Neuronal stem cell (in vitro differentiated cells): ENCODE measurements at regions not wholly inside any gene's neighbourhood (a gene's known extent, or its start where the extent isn't known, plus 50 kb on each side); places are given as distances from the start of the nearest gene placed in this dataset.

Source experiments
- DNase-seq: peaks from one replicate; pipeline ENCODE4 v3.0.0-alpha.2; 2013; ENCODE audit warnings: low spot score
- H2AFZ ChIP-seq: one replicate; pipeline ENCODE4 v1.6.1; 2013; ENCODE audit warnings: mild to moderate bottlenecking, low read length, inconsistent platforms
- H2AK5ac ChIP-seq: 2 replicates; pipeline ENCODE4 v1.6.1; 2013; ENCODE audit warnings: low read depth, mild to moderate bottlenecking, inconsistent platforms, low read length, moderate library complexity, mixed read lengths
- H2BK120ac ChIP-seq: 2 replicates; pipeline ENCODE4 v1.6.1; 2013; ENCODE audit warnings: low read depth, mild to moderate bottlenecking, inconsistent platforms, low read length, moderate library complexity, mixed read lengths
- H2BK12ac ChIP-seq: one replicate; pipeline ENCODE4 v1.6.1; 2013; ENCODE audit warnings: low read length, inconsistent platforms
- H2BK15ac ChIP-seq: 2 replicates; pipeline ENCODE4 v1.6.1; 2013; ENCODE audit warnings: mild to moderate bottlenecking, low read length, inconsistent platforms, mixed read lengths
- H2BK5ac ChIP-seq: one replicate; pipeline ENCODE4 v1.6.1; 2013; ENCODE audit warnings: inconsistent platforms, mild to moderate bottlenecking, low read length, moderate library complexity
- H3K14ac ChIP-seq: one replicate; pipeline ENCODE4 v1.6.1; 2013; ENCODE audit warnings: low read length, inconsistent platforms
- H3K18ac ChIP-seq: 2 replicates; pipeline ENCODE4 v1.6.1; 2013; ENCODE audit warnings: low read length, inconsistent platforms
- H3K23ac ChIP-seq: 2 replicates; pipeline ENCODE4 v1.6.1; 2013; ENCODE audit warnings: low read depth, mild to moderate bottlenecking, mixed read lengths, low read length, inconsistent platforms; ENCODE audit not compliant: poor library complexity
- H3K27ac ChIP-seq: replicated peaks from 3 replicates; pipeline ENCODE4 v1.5.1; 2013; ENCODE audit warnings: low read length, inconsistent platforms
- H3K27me3 ChIP-seq, 3 experiments: 2 replicates each; pipeline ENCODE4 v1.6.1; 2013; ENCODE audit warnings: low read length in 3 of 3, mild to moderate bottlenecking in 2 of 3, inconsistent platforms in 1 of 3, low read depth in 1 of 3, mixed read lengths in 1 of 3, moderate library complexity in 1 of 3; ENCODE audit not compliant: control insufficient read depth in 3 of 3, insufficient read depth in 3 of 3
- H3K36me3 ChIP-seq, 2 donors: replicated peaks in 1 of 2; 2 replicates each; pipeline ENCODE4 v1.6.1; 2013; ENCODE audit warnings: low read length in 2 of 2; ENCODE audit not compliant: control insufficient read depth in 2 of 2, insufficient read depth in 2 of 2
- H3K4ac ChIP-seq: 2 replicates; pipeline ENCODE4 v1.6.1; 2013; ENCODE audit warnings: inconsistent platforms, mild to moderate bottlenecking, low read length, moderate library complexity
- H3K4me1 ChIP-seq, 2 donors: 1 replicate in 1 of 2; 2 replicates in 1 of 2; pipeline ENCODE4 v1.6.1; 2013; ENCODE audit warnings: low read length in 2 of 2, low read depth in 1 of 2; ENCODE audit not compliant: control insufficient read depth in 2 of 2, insufficient read depth in 1 of 2
- H3K4me2 ChIP-seq: one replicate; pipeline ENCODE4 v1.6.1; 2013; ENCODE audit warnings: mild to moderate bottlenecking, low read length, inconsistent platforms; ENCODE audit not compliant: insufficient read depth, poor library complexity, severe bottlenecking
- H3K4me3 ChIP-seq, 2 donors: 2 replicates each; pipeline ENCODE4 v1.5.1; 2013; ENCODE audit warnings: low read length in 2 of 2, mild to moderate bottlenecking in 2 of 2, inconsistent platforms in 1 of 2, moderate library complexity in 1 of 2
- H3K79me1 ChIP-seq: one replicate; pipeline ENCODE4 v1.6.1; 2013; ENCODE audit warnings: low read depth, mild to moderate bottlenecking, inconsistent platforms, low read length, moderate library complexity
- H3K9ac ChIP-seq: one replicate; pipeline ENCODE4 v1.6.1; 2013; ENCODE audit warnings: mild to moderate bottlenecking, low read depth, low read length, inconsistent platforms; ENCODE audit not compliant: poor library complexity
- H3K9me3 ChIP-seq, 2 donors: replicated peaks in 1 of 2; 2 replicates each; pipeline versions ENCODE3 to v1.6.1; 2013; ENCODE audit warnings: low read length in 2 of 2, mild to moderate bottlenecking in 2 of 2, inconsistent platforms in 1 of 2, low read depth in 1 of 2, mixed read lengths in 1 of 2, moderate library complexity in 1 of 2; ENCODE audit not compliant: control insufficient read depth in 2 of 2, insufficient read depth in 1 of 2
- H4K8ac ChIP-seq: one replicate; pipeline ENCODE4 v1.6.1; 2013; ENCODE audit warnings: low read depth, mild to moderate bottlenecking, inconsistent platforms, low read length, moderate library complexity
- H4K91ac ChIP-seq: one replicate; pipeline ENCODE4 v1.6.1; 2013; ENCODE audit warnings: low read length, low read depth, mild to moderate bottlenecking, inconsistent platforms; ENCODE audit not compliant: poor library complexity
- WGBS, 2 donors: extraction: QIAGEN DNeasy Blood & Tissue Kit; methylation state at CpG; one replicate each; pipeline ENCODE4 v1.1.7; 2013; ENCODE audit warnings: missing lambda C conversion rate in 2 of 2, mixed read lengths in 1 of 2; ENCODE audit not compliant: insufficient read length in 2 of 2, insufficient replicate concordance in 1 of 2; ENCODE audit errors: extremely low coverage in 2 of 2; 5-methylcytosine and 5-hydroxymethylcytosine counted together

DNA sequence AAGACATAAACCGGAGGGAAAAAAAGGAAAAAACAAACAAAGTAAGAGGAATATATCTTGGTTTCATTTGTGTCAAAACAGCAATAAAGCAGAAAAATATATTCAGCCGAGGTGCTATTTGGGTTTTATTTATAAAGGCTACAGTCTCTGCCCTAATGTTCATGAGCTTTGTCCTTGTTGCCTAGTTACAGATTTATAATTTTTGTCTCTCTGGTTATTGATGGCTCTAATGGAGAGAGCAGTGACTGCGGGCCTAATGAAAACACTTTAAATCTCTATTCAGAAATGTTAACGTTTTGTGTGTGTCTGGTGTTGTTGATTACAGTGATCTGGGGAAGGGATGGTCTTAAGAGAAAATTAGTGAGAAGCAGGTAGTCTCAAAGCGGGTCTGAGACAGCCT lies 854.0 kb upstream of the LRRTM1 start:
- Histone ChIP-seq H2BK120ac (no peak overlapping the region), H3K27ac (no peak overlapping the region), H3K4me2 (no peak overlapping the region), H3K36me3 (no peaks in the 10 kb centered on the region), H2AFZ (no peak overlapping the region), H3K27me3 (no peaks in the 10 kb centered on the region), H3K14ac (no peak overlapping the region), H3K4ac (no peak overlapping the region), H3K4me3 (no peak overlapping the region), H3K4me1 (no peaks in the 10 kb centered on the region), H3K79me1 (no peaks in the 10 kb centered on the region), H4K8ac (no peak overlapping the region), H2AK5ac (no peak overlapping the region), H4K91ac (no peak overlapping the region), H3K9ac (no peak overlapping the region), H2BK5ac (no peak overlapping the region), H3K23ac (no peak overlapping the region), H2BK12ac (no peak overlapping the region), H3K9me3 (no peaks in the 10 kb centered on the region), H3K18ac (no peak overlapping the region), H2BK15ac (no peak overlapping the region)
- no CpG with 5 or more reads among the region's 5 CpGs for WGBS, 2 donors
- DNase-seq, result no peak

DNA sequence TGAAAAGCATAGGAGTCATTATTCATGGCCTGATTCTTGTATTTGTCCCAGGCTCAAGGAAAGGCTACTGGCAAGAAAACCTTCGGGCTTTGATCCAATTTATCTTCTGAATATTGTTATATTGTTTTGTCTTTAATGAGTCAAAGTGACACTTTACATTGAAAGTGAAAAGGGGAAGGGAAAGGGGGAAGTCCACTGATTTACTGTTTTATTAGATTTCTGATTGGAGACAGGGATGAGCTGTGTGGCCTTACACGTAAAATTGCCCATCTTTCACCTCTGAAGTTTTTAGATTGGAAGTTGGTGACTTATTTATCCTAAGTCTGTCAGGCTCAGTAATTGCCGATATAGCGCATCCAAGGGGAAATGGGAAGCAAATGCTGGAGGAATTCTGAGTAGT lies 843.8 kb upstream of the LRRTM1 start:
- H3K9ac ChIP-seq, result no peak overlapping the region
- no peaks in the 10 kb centered on the region for H3K4me1 ChIP-seq
- no peak overlapping the region for H3K14ac ChIP-seq
- H3K4me3 ChIP-seq, result no peak overlapping the region
- no peaks in the 10 kb centered on the region for H3K27me3 ChIP-seq
- H4K8ac ChIP-seq, result no peak overlapping the region
- H3K4me2 ChIP-seq, result no peak overlapping the region
- no peak overlapping the region for H3K27ac ChIP-seq
- H4K91ac ChIP-seq, result no peak overlapping the region
- H3K36me3 ChIP-seq, result no peaks in the 10 kb centered on the region
- no peak overlapping the region for H3K18ac ChIP-seq
- no peak overlapping the region for H2AFZ ChIP-seq
- no peak overlapping the region for H2AK5ac ChIP-seq
- WGBS, 2 donors, result no CpG with 5 or more reads among the region's 4 CpGs
- no peak for DNase-seq
- no peak overlapping the region for H2BK15ac ChIP-seq
- H2BK12ac ChIP-seq, result no peak overlapping the region
- H3K79me1 ChIP-seq, result no peaks in the 10 kb centered on the region
- H2BK5ac ChIP-seq, result no peak overlapping the region
- no peak overlapping the region for H3K23ac ChIP-seq
- H2BK120ac ChIP-seq, result no peak overlapping the region
- no peak overlapping the region for H3K4ac ChIP-seq
- no peaks in the 10 kb centered on the region for H3K9me3 ChIP-seq

DNA sequence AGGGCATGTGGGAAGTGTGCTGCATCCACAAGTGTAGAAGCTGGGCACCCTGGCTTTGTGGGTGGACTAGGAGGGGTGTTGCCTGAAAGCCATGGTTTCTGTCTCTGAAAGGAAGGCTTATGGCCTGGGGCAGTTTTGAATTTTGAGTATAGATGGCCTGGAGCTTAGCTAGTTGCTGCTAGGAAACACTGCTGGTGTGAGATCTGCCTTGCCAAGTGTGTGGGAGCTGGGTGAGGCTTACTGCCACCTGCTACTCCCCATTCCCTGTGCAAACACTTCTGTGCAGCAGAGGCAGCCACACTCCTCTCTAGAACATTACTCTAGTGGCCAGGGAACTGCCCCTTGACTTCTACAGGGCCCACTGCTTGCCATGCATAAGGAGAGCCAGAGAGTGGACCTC lies 831.7 kb upstream of the LRRTM1 start:
- H3K4me2 ChIP-seq, result no peak overlapping the region
- no peaks in the 10 kb centered on the region for H3K79me1 ChIP-seq
- no peak overlapping the region for H4K8ac ChIP-seq
- no peak overlapping the region for H3K4ac ChIP-seq
- no peaks in the 10 kb centered on the region for H3K36me3 ChIP-seq
- H3K4me3 ChIP-seq, result no peak overlapping the region
- H2BK15ac ChIP-seq, result no peak overlapping the region
- no peak overlapping the region for H3K18ac ChIP-seq
- no peak overlapping the region for H3K14ac ChIP-seq
- no peak overlapping the region for H2AFZ ChIP-seq
- H2BK5ac ChIP-seq, result no peak overlapping the region
- no peak overlapping the region for H2AK5ac ChIP-seq
- peaks cover 0 to 2% of the 10 kb centered on the region in 2 donors for H3K9me3 ChIP-seq
- no peak overlapping the region for H3K9ac ChIP-seq
- no peak overlapping the region for H3K27ac ChIP-seq
- DNase-seq, result no peak
- no peaks in the 10 kb centered on the region for H3K27me3 ChIP-seq
- no peak overlapping the region for H4K91ac ChIP-seq
- H3K4me1 ChIP-seq, result no peaks in the 10 kb centered on the region
- H2BK120ac ChIP-seq, result no peak overlapping the region
- H2BK12ac ChIP-seq, result no peak overlapping the region
- H3K23ac ChIP-seq, result no peak overlapping the region

DNA sequence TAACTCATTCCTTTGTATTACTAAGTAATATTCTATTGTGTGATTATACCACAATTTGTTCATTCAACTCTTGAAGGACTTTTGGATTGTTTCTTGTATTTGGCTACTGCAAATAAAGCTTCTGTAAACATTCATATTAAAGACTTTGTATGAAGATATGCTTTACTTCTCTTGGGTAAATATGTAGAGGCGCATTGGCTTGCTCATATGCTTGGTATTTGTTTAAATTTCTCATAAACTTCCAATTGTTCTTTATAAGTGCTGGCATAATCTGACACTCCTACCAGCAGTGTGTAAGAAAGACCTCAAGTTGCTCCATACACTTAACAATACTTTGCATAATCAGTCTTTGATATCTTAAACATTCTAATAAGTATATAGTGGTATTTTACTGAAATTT lies 792.8 kb upstream of the LRRTM1 start:
- Histone ChIP-seq H3K27me3 (no peaks in the 10 kb centered on the region), H3K14ac (no peak overlapping the region)
- no CpG with 5 or more reads among the region's 1 CpG for WGBS, 2 donors

More for the DNA sequence above, 792.8 kb upstream of the LRRTM1 start:
- Histone ChIP-seq H3K9me3 (no peaks in the 10 kb centered on the region), H3K36me3 (no peaks in the 10 kb centered on the region), H3K9ac (no peak overlapping the region), H3K23ac (no peak overlapping the region), H2BK12ac (no peak overlapping the region), H2BK15ac (no peak overlapping the region), H2BK120ac (no peak overlapping the region), H2BK5ac (no peak overlapping the region), H3K79me1 (no peaks in the 10 kb centered on the region), H3K4me3 (no peak overlapping the region), H3K27ac (no peak overlapping the region), H3K4me1 (no peaks in the 10 kb centered on the region), H2AK5ac (no peak overlapping the region), H4K8ac (no peak overlapping the region), H3K18ac (no peak overlapping the region), H3K4ac (no peak overlapping the region), H3K4me2 (no peak overlapping the region), H2AFZ (no peak overlapping the region), H4K91ac (no peak overlapping the region)
- DNase-seq, result no peak
